Central memory CD8-positive, alpha-beta T cell (primary cell): ENCODE measurements at regions not wholly inside any gene's neighbourhood (a gene's known extent, or its start where the extent isn't known, plus 50 kb on each side); places are given as distances from the start of the nearest gene placed in this dataset.
A peak's percentile ranks its signal among the peaks of the same experiment; 100 is the strongest.
"Not testable (repeated sequence)": the region's sequence is repeated elsewhere in the genome, so short reads cannot be mapped to it uniquely, and the experiment has no call there.

Source experiments
- ATAC-seq: fragments of 150-1000 bp; cut with Tn5 transposase; replicated peaks from 2 replicates; pipeline ENCODE4 v1.10.0; 2022; ENCODE audit warnings: mild to moderate bottlenecking, moderate FRiP score, moderate number of reproducible peaks; ENCODE audit not compliant: poor library complexity, severe bottlenecking; ENCODE audit errors: extremely low read depth
- DNase-seq, 2 donors: peaks; one replicate each; pipeline ENCODE4 v3.0.0; 2021; ENCODE audit warnings: low spot score in 2 of 2
- H3K27ac Mint-ChIP-seq: one replicate; pipeline ENCODE4 v1.8.0; 2022; ENCODE audit warnings: low read depth, mild to moderate bottlenecking, moderate library complexity, mixed read lengths
- H3K27me3 Mint-ChIP-seq: one replicate; pipeline ENCODE4 v1.8.0; 2022; ENCODE audit warnings: mixed read lengths
- H3K36me3 Mint-ChIP-seq: one replicate; pipeline ENCODE4 v1.8.0; 2022; ENCODE audit warnings: mild to moderate bottlenecking, moderate library complexity, mixed read lengths; ENCODE audit not compliant: insufficient read depth
- H3K4me1 Mint-ChIP-seq: one replicate; pipeline ENCODE4 v1.8.0; 2022; ENCODE audit warnings: mixed read lengths
- H3K4me3 Mint-ChIP-seq: one replicate; pipeline ENCODE4 v1.8.0; 2022; ENCODE audit warnings: mild to moderate bottlenecking, moderate library complexity, mixed read lengths
- H3K9me3 Mint-ChIP-seq: one replicate; pipeline ENCODE4 v1.8.0; 2022; ENCODE audit warnings: mixed read lengths

- not testable (repeated sequence) for H3K4me3 Mint-ChIP-seq, H3K4me1 Mint-ChIP-seq, ATAC-seq
Observed at GRCh38 chr2:37722971-37723370, 51.5 kb upstream of the CDC42EP3 start.

DNA sequence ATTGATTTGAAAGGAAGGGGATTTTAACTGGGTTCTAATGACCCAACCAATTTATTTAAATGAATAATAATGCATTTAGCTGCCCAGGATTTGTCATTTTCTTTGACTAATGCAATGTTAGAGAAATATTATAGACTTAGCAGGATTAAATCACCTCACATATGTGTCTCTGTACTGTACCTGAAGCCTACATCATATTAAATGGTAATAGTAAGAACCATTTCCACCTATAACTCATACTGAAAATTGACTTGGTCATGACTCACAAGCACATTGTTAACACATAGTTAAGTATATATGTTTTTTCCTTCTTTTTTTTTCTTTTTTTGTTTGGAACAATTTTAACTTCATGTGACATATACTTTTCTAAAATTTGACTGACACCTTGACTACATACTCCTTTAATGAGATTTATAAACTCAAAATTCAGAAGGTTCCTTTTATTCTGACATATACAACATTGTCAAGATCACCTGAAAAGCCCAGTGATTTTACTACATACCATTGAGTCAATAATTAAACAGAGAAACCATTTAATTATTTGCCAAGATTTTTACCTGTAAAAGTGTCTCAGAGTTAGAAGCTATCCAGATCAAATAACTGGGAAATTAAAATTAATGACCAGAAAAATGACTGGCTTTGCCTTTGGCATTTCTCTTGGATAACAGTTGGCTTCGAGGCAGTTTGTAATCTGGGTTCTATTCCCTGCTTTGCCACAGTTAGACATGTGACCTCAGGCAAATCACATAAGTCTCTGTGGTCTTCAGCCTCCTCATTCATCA is 58.8 kb upstream of the CDC42EP3 start:
- H3K27ac Mint-ChIP-seq: no peak overlapping the region
- no peaks in the 10 kb centered on the region for H3K27me3 Mint-ChIP-seq
- H3K4me1 Mint-ChIP-seq: no peaks in the 10 kb centered on the region
- no peak for ATAC-seq
- no peak for DNase-seq
- H3K36me3 Mint-ChIP-seq: peaks cover 1% of the 10 kb centered on the region
- H3K4me3 Mint-ChIP-seq: no peak overlapping the region
- no peaks in the 10 kb centered on the region for H3K9me3 Mint-ChIP-seq

More at GRCh38 chr2:37722971-37723370, 51.5 kb upstream of the CDC42EP3 start:
- not testable (repeated sequence) for H3K27me3 Mint-ChIP-seq, H3K9me3 Mint-ChIP-seq, DNase-seq, H3K27ac Mint-ChIP-seq, H3K36me3 Mint-ChIP-seq

DNA sequence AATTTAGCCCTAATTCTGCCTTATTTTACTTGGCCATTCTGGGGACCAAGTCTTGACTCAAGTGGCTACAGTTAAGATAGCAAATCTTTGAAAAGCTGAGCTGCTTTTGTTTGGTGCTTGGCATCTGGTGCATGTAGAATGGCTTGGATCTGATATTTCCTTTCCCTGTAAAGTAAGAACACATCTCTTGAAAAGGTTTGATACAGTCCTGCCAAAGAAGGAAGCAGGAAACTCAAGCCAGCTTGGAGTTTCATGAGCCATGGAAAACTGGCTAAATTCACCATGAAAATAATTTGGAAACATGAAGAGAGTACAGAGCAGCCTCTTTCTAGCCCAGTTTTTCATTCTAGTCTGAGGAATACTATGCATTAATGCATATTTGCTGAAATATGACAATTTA is 61.0 kb upstream of the CDC42EP3 start:
- not testable (repeated sequence) for ATAC-seq, H3K9me3 Mint-ChIP-seq

GRCh38 chr2:37733251-37733650 is 61.8 kb upstream of the CDC42EP3 start:
- ATAC-seq: no peak
- H3K27me3 Mint-ChIP-seq: no peaks in the 10 kb centered on the region
- H3K27ac Mint-ChIP-seq: peak overlapping the region; percentile 52
- H3K4me3 Mint-ChIP-seq: no peak overlapping the region
- DNase-seq: no peak
- H3K4me1 Mint-ChIP-seq: no peaks in the 10 kb centered on the region
- no peaks in the 10 kb centered on the region for H3K9me3 Mint-ChIP-seq
- peaks cover 1% of the 10 kb centered on the region for H3K36me3 Mint-ChIP-seq

More for the DNA sequence above, 61.0 kb upstream of the CDC42EP3 start:
- H3K27me3 Mint-ChIP-seq, H3K4me3 Mint-ChIP-seq, H3K27ac Mint-ChIP-seq, H3K36me3 Mint-ChIP-seq, H3K4me1 Mint-ChIP-seq, DNase-seq: not testable (repeated sequence)

DNA sequence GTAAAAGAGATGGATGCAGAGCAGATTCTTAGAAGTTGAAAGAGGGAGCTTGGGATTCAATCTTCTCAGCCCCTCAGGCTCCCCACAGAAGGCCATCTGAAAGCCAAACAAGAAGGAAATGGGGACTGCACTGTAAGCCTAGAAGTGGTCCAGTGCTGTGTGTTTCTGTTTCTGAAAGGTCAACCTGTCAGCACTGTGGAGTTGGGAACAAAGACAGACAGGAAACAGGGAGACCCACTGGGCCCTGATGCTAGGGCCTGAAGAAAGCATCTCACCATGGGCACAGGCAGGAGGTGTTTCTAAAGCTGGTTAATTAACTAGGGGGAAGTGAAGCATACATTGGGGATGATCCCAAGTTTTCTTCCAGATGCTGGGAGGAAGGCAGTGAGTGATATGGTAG is 62.5 kb upstream of the CDC42EP3 start:
- not testable (repeated sequence) for H3K36me3 Mint-ChIP-seq, H3K4me3 Mint-ChIP-seq, H3K27me3 Mint-ChIP-seq, H3K4me1 Mint-ChIP-seq, ATAC-seq, H3K27ac Mint-ChIP-seq, H3K9me3 Mint-ChIP-seq, DNase-seq

DNA sequence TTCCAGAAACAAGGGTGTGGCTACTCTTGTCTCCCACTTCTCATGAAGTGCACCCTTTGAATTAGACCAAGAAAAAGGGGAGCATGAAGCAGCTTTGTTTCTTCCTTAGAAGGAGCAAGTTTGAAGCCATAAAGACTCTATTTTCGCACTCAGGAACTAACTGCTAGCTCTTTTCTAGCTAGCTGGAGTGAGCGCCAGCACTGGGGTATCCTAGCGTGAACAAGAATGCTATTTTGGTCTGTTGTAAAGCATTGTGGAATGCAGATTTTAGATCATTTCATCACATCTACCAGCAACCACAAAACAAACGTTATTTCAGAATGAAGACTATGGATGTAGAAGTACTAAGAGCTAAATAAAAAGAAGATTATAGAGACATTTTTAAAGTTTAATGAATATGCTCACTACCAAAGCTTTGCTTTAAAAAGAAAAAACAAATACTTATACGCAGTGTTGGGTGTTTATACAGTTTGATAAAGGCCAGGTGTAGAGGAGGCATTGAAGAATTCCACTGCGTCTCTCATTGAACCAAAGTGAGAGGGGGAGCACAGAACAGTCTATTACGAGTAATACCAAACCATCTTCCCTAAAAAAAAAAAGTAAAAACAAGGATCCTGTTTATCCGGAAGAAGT is 63.6 kb upstream of the CDC42EP3 start:
- not testable (repeated sequence) for H3K4me3 Mint-ChIP-seq, H3K27ac Mint-ChIP-seq, ATAC-seq, DNase-seq, H3K36me3 Mint-ChIP-seq, H3K27me3 Mint-ChIP-seq, H3K9me3 Mint-ChIP-seq, H3K4me1 Mint-ChIP-seq

DNA sequence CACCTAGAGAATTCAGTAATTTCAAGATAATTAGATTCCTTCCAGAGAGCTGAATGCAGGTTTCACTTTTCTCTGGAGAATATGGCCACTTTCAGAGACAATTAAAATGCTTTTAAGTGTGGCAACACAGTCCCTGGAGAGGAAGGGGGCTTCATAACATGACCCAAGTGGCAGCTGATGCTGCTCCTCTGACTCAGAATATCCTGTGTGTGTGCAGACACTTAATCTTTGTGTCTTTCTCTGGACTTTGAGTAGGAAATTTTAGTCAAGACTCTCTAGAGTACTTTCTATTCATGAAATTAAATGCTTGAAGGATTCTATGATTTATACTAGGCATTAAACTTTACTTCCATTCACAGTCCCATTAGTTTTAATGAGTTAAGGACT is 64.1 kb upstream of the CDC42EP3 start:
- not testable (repeated sequence) for H3K4me1 Mint-ChIP-seq, H3K27ac Mint-ChIP-seq, ATAC-seq, H3K36me3 Mint-ChIP-seq, H3K4me3 Mint-ChIP-seq, H3K9me3 Mint-ChIP-seq, DNase-seq, H3K27me3 Mint-ChIP-seq

- no peak for ATAC-seq
Observed at GRCh38 chr2:37737507-37737906, 66.1 kb upstream of the CDC42EP3 start.

DNA sequence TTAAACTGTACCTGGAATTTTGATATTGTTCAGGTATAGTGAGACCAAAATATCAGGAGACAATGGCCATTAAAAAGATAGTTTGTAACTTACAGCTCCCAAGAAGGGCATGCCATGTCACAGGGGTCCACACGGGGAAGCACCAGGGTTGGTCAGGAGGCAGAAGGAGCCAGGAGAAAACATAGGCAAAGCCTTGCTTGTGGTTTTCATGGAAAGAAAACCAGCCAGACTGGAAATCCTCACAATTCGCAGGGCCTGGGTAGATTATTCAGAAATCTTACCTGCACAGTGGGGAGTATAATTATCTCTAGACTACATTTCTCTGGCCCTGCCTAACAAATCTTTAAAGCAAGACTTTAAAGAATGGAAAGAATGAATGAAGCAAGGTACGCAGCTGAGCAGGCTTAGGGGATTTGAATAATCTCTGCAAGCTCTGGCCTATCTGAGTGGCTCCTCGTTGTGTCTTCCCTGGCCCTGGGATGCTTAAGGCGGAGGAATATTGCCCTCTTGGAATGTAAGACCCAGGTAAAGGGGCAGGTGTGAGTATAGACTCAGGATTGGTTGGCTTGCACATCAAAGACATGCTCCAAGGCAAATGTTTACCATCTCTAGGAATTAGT is 66.9 kb upstream of the CDC42EP3 start:
- Mint-ChIP-seq H3K4me1 (no peaks in the 10 kb centered on the region), H3K27me3 (peaks cover 8% of the 10 kb centered on the region), H3K9me3 (no peaks in the 10 kb centered on the region), H3K4me3 (no peak overlapping the region), H3K27ac (no peak overlapping the region), H3K36me3 (peaks cover 1% of the 10 kb centered on the region)
- DNase-seq: no peak
- no peak for ATAC-seq

More at GRCh38 chr2:37737507-37737906, 66.1 kb upstream of the CDC42EP3 start:
- H3K27ac Mint-ChIP-seq: no peak overlapping the region
- H3K4me3 Mint-ChIP-seq: no peak overlapping the region
- H3K36me3 Mint-ChIP-seq: peaks cover 1% of the 10 kb centered on the region
- DNase-seq: no peak
- H3K4me1 Mint-ChIP-seq: no peaks in the 10 kb centered on the region
- no peaks in the 10 kb centered on the region for H3K9me3 Mint-ChIP-seq
- H3K27me3 Mint-ChIP-seq: peaks cover 7% of the 10 kb centered on the region

- no peaks in the 10 kb centered on the region for H3K9me3 Mint-ChIP-seq
- H3K36me3 Mint-ChIP-seq: peaks cover under 1% of the 10 kb centered on the region
- H3K4me1 Mint-ChIP-seq: no peaks in the 10 kb centered on the region
- H3K27me3 Mint-ChIP-seq: peaks cover 8% of the 10 kb centered on the region
- DNase-seq: no peak
- H3K4me3 Mint-ChIP-seq: no peak overlapping the region
- no peak overlapping the region for H3K27ac Mint-ChIP-seq
- ATAC-seq: no peak
Observed at GRCh38 chr2:37739153-37739552, 67.7 kb upstream of the CDC42EP3 start.

DNA sequence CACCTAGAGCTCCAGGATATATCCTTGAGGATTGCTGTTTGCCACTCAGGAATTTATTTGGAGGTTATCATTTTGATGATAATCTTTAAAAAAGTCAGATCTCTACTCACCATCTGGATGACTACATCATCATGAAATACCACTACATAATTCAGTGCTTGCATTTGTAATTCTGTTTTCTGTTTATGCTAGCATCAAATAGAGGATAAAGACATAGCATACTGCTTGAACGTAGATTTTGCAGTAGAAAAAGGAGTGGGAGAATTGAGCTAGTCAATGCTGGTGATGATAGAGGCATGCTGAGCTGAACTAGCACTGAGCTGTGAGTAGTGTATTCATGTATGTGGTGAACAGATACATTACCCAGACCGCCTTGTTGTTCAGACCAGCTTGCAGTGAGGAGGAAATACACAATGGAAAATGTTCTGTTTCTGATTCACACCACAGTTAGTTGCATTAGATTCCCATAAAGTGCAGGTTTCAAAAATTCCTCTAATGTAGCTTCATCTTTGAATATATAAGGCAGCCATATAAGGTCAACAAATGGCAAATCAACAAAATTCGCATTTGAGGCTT is 68.8 kb upstream of the CDC42EP3 start:
- ATAC-seq: no peak
- no peak for DNase-seq
- Mint-ChIP-seq H3K4me3 (no peak overlapping the region), H3K4me1 (no peaks in the 10 kb centered on the region), H3K27me3 (peaks cover 8% of the 10 kb centered on the region), H3K27ac (no peak overlapping the region), H3K9me3 (no peaks in the 10 kb centered on the region), H3K36me3 (no peaks in the 10 kb centered on the region)

DNA sequence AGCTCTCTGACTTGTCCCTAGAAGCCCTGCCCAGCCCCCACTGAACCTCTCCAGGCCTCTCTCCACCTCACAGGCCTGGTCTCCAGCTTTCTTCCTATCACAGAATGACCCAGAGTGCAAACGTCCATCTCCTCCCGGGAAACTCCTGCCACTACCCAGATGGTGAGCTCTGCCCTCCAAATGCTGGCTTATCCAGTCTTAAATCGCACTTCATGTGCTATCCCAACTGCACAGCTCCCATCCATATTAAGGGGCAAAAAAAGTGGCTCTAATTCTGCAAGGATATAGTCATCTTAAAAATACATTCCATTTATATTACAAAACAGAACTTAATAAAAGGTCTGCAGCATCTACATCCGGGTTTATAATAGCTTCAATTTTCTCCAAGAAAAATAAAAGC is 70.8 kb upstream of the CDC42EP3 start:
- Mint-ChIP-seq H3K4me1 (no peaks in the 10 kb centered on the region), H3K9me3 (no peaks in the 10 kb centered on the region), H3K4me3 (no peak overlapping the region), H3K27me3 (peaks cover 8% of the 10 kb centered on the region), H3K27ac (no peak overlapping the region), H3K36me3 (no peaks in the 10 kb centered on the region)
- ATAC-seq: no peak
- DNase-seq: no peak
